HepG2 (cell line): ENCODE measurements at regions not wholly inside any gene's neighbourhood (a gene's known extent, or its start where the extent isn't known, plus 50 kb on each side); places are given as distances from the start of the nearest gene placed in this dataset.

Experiments used
- BHLHE40 ChIP-seq: IDR thresholded peaks from 2 replicates; pipeline ENCODE4 v1.6.1; 2011; ENCODE audit warnings: low read length, improper control_type of control experiment
- HMG20A ChIP-seq: IDR thresholded peaks from 2 replicates; pipeline ENCODE4 v1.6.1; 2016; ENCODE audit warnings: borderline replicate concordance
- ZMYM4 ChIP-seq: sonication (generic); formaldehyde crosslinking; IDR thresholded peaks from 2 replicates; pipeline ENCODE4 v1.8.1; 2023; ENCODE audit warnings: mild to moderate bottlenecking, missing genetic modification reagents
- ZNF224 ChIP-seq: sonication (generic); formaldehyde crosslinking; IDR thresholded peaks from 2 replicates; pipeline ENCODE4 v1.5.0; 2020; ENCODE audit warnings: mild to moderate bottlenecking, missing genetic modification reagents
- TF ChIP-seq, protein P1 (sequence below): sonication (generic); formaldehyde crosslinking; IDR thresholded peaks from 2 replicates; pipeline ENCODE4 v1.5.0; 2020; ENCODE audit warnings: mild to moderate bottlenecking, missing genetic modification reagents, moderate library complexity

DNA sequence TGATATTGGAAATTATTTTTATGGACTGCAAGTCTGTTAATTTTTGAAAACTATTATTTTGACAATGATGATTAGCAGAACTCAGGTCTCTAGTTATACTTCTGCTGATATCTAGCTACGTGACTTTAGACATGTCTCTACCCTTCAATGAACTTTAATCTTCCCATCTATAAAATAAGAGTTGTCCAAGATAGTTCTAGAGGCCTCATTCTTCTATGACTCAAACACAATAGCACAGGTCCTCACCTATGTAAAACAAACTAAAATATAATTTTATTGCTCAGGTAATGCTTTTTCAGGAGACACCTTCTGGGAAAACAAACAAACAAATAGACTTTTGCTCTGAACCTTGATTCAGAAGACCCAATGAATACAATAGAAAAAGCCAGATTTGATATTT, 544.4 kb upstream of the SETBP1 start:
- no peak for TF ChIP-seq ZNF224
- no peak for TF ChIP-seq HMG20A (CRISPR knock-in tag)
- TF ChIP-seq, protein P1, sequence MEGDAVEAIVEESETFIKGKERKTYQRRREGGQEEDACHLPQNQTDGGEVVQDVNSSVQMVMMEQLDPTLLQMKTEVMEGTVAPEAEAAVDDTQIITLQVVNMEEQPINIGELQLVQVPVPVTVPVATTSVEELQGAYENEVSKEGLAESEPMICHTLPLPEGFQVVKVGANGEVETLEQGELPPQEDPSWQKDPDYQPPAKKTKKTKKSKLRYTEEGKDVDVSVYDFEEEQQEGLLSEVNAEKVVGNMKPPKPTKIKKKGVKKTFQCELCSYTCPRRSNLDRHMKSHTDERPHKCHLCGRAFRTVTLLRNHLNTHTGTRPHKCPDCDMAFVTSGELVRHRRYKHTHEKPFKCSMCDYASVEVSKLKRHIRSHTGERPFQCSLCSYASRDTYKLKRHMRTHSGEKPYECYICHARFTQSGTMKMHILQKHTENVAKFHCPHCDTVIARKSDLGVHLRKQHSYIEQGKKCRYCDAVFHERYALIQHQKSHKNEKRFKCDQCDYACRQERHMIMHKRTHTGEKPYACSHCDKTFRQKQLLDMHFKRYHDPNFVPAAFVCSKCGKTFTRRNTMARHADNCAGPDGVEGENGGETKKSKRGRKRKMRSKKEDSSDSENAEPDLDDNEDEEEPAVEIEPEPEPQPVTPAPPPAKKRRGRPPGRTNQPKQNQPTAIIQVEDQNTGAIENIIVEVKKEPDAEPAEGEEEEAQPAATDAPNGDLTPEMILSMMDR, result no peak
- TF ChIP-seq BHLHE40, result no peak
- TF ChIP-seq ZMYM4 (CRISPR knock-in tag), result no peak
